GM21360 (cell line): ENCODE measurements at regions not wholly inside any gene's neighbourhood (a gene's known extent, or its start where the extent isn't known, plus 50 kb on each side); places are given as distances from the start of the nearest gene placed in this dataset.

Source experiments
- ATAC-seq: cut with Tn5 transposase; IDR thresholded peaks from one replicate; pipeline ENCODE4 v1.9.1; 2021; ENCODE audit warnings: mild to moderate bottlenecking, moderate library complexity; ENCODE audit not compliant: unreplicated experiment

GRCh38 chr2:60067006-60067405 lies 486.4 kb downstream of the BCL11A start:
- no peak for ATAC-seq

DNA sequence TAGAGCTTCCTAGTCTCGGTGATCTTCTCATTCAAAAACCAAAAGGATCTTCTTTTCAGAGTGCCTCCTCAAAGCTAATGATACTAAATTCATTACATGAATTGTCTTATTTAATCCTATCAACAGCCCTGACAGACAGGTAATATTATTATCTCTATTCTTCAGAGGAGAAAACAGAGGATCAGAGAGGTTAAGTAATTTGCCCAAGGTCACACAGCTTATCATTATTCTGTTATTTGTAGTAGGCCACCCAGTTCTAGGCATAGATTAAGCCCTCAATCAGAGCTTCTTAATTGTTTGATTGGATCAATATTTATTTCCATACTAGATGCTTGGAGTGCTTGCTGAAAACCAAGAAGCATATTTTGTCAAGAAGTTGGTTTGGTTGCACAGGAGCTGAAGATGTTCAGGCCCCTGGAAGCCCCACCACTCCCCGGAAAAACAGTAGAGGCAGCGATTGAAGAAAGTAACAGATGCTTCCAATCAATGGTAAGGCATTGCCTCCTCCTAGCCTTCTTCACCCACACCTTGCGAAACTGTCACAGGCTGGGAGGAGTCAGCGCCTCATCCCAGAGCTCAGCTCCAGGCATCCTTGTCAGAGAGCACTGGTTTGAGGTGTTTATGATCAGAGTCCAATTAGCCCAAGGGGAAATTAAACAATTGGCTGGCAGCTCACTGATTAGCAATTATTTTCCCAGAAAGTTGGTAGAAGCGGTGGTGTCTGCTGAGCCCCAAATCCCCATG lies 487.2 kb downstream of the BCL11A start:
- no peak for ATAC-seq

- no peak for ATAC-seq
Observed at GRCh38 chr2:60064687-60065389, 488.6 kb downstream of the BCL11A start.

DNA sequence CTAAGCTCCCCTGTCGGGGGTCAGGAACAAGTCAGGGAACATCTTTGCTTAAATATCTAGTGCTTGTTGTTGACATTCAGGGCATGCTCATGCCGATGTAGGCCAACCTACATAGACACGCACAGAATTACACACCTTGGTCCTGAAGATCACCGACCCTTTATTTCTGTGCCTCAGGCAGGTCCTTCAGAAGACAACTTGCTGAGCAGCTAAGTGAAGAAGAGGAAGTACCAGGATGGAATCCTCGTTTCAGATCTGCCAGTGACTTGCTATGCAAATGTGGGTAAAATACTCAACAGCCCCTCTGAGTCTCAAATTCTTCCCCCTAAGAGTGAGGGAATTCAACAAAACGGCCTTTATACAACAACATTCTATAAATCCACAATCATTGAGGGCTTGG lies 494.7 kb downstream of the BCL11A start:
- no peak for ATAC-seq

DNA sequence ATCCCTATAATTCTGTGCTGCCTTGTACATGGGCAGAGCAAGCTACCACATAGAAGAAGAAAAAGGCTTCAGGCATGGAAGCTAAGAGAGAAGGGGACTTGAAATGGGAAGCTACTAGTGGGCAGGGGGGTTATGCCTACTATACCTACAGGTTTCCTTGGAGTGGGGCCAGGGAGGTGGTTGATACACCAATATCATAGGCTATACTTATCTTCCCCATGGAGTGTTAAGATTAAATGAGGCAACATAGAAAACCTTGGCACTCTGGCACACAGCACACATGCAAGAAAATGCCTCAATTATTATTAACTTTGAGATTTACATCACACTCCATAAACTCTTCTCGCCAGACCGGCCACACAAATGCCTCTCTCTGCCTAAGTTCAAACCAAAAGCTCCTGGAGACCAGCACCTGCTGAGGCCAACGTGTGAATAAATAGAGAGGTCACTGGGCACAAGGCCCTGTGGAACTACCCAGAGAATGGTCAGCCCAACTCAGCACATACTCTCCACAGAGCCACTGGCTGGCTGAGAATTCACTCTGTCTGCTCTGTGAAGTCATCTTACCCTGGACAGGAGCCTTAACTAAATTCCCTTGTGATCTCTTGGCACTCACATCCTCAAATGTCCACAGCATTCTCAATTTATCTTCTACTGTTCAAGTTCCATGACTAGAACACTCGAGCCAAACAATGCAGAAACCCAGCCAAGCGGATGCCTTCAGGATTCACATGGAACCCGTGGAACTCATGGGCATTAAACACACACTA lies 498.7 kb downstream of the BCL11A start:
- ATAC-seq: no peak

DNA sequence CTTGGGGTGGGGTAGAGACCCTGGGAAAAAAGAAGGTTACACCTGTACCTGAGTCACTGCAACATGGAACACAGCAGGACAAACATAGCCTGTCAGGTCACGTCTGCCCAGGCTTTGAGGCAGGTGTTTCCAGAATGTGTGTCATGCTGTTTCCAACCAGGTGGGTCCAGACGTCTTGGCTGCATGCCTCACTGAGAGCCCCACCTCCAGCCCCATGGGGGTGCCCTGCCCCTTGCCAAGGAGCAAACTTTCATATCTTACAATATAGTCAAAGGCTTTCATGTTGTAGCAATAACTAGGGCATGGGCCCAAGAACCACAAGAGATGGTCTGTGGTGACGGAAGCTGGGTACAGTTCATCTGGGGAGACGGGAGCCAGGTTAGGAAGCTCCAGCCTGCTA lies 499.7 kb downstream of the BCL11A start:
- no peak for ATAC-seq

DNA sequence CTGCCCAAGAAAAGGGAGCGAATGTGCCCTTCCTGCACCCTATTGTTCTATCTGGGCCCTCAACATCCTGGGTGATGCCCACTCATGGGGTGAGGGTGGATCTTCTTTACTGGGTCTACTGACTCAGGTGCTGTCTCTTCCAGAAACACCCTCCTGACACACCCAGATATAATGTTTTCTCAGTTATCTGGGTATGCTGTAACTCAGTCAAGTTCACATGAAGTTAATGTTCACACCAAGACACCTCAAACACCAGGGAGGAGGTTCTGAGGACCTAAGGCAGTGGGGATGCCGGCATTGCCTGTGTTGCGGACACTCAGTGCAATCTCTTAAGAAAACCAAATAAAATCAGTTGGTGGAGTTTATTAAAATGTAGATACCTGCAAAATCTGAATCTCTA lies 500.9 kb downstream of the BCL11A start:
- no peak for ATAC-seq

DNA sequence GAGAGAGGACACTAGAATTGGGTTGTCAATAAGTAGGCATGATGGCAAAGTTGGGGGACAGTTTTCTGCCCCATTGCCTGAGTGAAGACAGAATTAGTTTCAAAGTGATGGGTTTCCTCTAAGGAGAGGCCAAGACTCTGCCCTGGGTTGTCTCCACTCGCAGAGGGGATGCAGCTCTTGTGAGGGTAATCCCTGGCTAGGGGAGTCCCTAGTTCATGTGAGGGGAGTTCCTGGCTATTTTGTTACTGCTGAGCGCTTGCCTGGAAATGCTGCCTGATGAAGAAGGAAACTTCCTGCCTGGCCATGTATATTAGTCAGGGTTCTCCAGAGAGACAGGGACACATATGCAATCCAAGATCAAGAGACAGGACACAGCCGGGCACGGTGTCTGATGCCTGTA lies 501.5 kb downstream of the BCL11A start:
- peak; percentile 60 for ATAC-seq

DNA sequence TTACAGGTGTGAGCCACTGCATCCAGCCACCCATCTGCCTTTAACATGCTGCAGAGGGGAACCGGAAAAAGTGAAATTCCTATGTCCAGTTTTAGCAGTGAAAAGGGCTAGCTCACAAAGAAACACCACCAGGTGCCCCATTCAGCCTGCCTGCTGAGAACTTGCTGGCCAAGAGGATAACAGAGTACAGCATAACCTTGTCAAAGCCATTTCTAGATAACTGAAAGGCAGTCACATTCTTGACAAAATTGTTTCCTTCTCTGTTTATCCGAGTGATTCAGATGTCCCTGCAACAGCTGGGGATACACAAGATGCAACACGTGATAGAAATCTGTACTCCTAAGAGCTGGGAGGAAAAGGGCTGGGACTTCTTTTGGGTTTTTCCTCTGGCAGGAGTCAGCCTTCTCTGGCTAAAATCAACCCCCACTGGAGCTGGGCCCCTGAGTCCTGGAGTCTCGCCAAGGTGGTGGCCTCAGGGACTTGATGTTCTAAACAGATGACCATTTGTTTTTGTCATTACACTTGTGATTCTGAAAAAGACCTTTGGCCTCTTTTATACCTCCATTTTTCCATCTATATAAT lies 505.4 kb downstream of the BCL11A start:
- ATAC-seq: no peak

DNA sequence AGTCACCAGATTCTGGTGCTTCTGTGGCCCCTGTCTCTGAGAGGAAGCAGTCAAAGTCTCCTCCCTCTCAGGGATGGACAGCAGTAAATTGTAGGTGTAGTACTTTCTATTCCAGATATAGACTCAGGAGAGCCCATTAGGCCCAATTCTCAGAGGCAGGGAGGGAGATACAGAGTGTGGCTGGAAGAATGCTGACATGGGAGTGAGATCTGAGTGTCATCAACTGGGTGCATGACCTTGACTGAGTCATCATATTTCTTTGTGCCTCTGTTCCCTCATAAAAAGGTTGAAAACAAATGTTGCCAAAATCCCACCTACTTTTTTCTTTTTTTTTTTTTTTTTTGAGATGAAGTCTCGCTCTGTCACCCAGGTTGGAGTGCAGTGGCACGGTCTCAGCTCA lies 506.1 kb downstream of the BCL11A start:
- no peak for ATAC-seq

DNA sequence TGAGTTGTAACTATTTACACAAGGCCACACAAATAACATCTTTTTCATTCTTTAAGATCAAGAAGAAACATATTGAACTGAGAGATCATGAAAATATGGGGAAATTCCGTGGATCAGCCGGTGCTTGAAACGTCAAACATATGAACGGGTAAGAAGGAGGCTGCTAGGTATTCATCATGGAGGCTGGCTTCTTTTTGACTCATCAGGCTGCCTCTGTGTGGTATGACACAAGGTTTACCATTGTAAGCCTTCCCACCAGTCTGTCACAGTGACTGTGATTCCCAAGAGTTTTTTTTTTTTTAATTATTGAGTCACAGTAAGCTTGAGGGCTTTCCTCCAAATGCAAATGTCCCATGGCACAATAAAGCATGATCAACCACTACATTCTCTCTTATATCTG lies 506.9 kb downstream of the BCL11A start:
- ATAC-seq: no peak

DNA sequence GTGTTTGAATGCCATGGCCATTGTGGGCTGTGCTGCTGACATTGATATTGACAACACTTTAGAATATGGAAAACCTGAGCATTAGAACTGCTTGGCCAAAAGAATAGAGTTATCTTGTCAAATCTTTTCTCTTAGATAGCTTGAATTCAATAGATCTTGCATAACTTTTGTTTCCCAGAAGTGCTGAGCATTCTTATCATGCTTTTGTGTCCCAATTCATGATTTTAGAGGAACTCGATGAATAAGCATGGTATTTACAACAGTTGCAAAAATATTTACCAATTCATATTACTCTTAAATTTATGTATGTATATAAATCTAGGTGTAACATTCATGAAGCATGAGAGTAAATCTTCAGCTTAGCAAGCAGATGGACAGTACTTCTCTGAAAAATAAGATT lies 508.0 kb downstream of the BCL11A start:
- ATAC-seq: no peak

GRCh38 chr2:60044484-60044883 lies 509.0 kb downstream of the BCL11A start:
- ATAC-seq: no peak

DNA sequence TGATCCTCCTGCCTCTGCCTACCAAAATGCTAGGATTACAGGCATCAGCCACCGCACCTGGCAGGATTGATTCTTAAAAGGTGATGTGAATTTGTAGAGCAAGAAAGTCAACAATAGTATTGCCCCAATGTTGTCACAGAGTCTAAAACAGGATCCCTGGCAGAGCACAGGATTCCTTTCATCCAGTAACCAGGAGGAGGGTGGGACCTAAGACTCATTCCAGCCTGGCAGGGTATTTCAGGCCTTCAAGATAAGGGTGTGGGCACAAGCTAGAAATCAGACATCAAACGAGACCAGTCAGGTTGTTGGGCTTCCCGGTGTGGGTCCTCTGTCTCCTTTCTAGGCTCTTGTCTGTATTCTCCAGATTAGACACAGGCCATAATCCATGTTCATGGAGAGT lies 511.4 kb downstream of the BCL11A start:
- no peak for ATAC-seq

DNA sequence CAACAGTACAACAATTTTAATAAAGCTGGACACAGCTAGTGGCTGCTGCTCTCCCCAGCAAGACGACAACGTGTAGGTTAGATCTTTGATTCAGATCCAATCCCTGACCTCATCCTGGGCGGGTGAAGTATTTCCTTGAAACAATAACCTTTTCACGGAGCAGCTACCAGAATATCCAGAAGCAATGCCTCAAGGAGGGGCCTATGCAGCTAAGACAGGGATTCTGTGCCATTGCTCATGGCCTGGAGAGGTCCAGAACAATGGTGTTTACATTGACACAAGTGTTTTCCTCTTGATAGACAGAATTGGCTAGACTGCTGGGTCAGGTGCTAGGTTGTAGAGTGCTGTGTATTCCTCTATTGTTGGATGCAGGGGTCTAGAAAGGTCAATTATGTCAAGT lies 520.1 kb downstream of the BCL11A start:
- ATAC-seq: no peak

GRCh38 chr2:60029566-60029883 lies 523.9 kb downstream of the BCL11A start:
- ATAC-seq: no peak

GRCh38 chr2:60028849-60029565 lies 524.4 kb downstream of the BCL11A start:
- no peak for ATAC-seq

DNA sequence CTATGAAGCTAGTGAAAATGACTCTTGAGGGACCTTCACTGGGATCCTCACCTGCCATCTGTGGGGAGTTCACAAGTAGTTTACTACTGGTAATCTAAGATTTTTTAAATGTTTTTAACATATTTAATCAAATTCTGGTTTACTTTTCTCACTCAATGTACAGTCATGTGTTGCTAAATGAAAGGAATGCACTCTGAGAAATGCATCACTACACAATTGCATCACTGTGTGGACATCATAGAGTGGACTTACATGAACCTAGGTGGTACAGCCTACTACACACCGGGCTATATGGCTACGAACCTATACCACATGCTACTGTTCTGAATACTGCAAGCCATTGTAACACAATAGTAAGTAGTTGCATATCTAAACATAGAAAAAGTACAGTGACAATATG lies 528.0 kb downstream of the BCL11A start:
- ATAC-seq: no peak

DNA sequence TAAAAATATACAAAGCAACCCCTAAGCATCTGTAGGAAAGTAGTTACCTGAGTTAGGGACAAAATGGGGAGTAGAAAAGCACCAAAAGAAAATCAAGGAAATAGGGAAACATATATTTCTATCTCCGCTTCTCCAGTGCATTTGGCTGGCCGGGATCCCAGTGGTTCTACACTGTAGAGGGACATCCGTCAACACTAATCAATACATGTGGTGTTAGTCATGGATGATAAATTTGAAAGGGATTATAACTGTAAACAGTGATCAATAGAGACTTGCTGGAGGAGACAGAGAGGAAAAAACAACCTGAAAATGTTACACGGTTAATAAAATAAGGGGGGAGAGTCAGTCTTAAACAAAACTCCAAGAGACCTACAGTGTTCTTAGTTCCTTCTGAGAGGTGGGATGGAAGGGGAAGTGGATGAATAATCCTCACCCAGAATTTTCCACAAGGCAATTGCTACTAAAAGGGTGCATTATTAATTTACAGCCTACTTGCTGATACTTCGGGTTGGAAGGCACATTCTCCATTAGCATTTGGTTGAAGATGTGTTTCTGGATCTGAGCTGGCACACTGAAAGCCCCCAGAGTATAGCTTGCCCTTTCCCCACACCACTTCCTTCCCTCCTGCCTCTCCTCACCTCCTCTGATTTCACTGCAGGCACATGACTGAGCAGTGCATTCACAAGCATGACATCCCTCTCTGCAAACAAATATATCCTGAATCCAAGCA lies 530.0 kb downstream of the BCL11A start:
- ATAC-seq: no peak

DNA sequence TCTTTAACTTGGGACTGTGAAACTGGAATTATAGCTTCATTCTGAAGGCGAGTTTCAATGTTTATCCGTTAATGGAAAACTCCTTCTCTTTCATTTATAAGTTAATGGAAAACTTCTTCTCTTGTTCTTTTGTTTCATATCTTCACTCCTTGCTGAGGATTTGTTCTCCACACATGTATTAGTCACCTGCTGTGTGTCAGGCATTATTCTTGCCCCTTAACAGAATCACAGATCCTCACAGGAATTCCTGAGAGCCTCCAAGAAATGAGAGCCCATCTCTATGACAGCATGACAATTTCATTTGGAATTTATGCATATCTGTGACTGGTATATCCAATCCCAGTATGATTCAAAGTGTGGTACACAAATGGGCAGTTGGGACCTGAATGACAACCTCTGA lies 545.8 kb downstream of the BCL11A start:
- ATAC-seq: no peak
